SIG-M5 treated with dmso at 0.1 percent for 504 hours (cell line): ENCODE measurements at regions not wholly inside any gene's neighbourhood (a gene's known extent, or its start where the extent isn't known, plus 50 kb on each side); places are given as distances from the start of the nearest gene placed in this dataset.

Experiments used
- DNase-seq: peaks from one replicate; lab custom pipeline; 2025; ENCODE audit not compliant: unreplicated experiment; lab: John Stamatoyannopoulos, UW

- no peak for DNase-seq
These were observed 172.3 kb upstream of the IER5L start for GRCh38 chr9:129350143-129350935.

DNA sequence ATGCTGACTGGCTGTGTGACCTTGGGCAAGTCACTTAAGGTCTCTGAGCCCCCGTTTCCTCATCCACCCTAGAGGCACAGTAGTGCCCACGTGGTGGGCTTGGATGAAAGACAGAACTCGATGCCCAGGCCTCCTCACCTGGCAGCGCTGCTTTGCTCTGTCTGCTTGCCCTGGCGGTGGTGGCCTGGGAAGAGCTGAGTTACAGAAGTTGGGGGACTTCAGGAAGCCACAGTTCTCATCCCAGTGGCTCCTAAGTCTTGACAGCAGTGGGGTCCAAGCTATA is 171.5 kb upstream of the IER5L start:
- DNase-seq: no peak

DNA sequence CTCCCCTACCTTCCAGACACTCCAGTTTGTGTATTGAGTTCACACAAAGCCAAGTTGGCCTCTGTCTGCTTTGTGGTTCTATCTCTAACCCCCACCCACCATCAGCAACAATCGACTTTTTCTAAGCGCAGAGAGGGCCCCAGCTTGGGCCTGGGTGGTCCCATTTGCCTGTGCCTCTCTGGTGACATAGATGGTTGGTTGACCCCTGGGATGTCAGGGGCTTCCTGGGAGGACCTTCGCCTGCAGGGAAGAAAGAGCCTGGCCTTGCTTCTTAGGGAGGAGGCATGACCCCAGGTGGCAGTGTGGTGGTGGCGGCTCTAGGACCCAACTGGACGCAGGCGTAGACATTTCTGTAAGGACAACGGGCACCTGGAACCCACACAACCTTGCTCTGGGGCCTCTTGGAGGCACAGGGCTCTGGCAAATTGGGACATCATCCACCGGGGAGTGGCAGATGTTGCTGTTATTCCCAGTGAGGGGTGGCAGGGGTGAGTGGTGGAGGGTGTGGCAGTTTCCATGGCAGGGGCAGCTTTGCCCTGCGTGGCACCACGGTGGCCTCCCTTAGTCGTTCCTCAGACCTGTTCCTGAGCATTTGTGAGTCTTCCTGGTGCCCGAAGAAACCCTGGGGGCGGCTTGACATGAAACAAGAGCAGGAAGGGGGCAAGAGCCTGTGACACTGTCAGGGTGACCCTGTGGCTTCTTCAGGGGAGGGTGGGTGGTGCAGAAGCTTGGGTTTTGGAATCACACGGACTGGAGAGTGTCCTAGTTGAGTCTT is 171.0 kb upstream of the IER5L start:
- no peak for DNase-seq

GRCh38 chr9:129347316-129348120 is 169.5 kb upstream of the IER5L start:
- DNase-seq: peak; percentile 84

GRCh38 chr9:129346046-129346445 is 168.0 kb upstream of the IER5L start:
- no peak for DNase-seq

GRCh38 chr9:129344641-129345495 is 166.8 kb upstream of the IER5L start:
- peak; percentile 70 for DNase-seq

- peak; percentile 78 for DNase-seq
These were observed 165.6 kb upstream of the IER5L start for GRCh38 chr9:129343424-129344375.

DNA sequence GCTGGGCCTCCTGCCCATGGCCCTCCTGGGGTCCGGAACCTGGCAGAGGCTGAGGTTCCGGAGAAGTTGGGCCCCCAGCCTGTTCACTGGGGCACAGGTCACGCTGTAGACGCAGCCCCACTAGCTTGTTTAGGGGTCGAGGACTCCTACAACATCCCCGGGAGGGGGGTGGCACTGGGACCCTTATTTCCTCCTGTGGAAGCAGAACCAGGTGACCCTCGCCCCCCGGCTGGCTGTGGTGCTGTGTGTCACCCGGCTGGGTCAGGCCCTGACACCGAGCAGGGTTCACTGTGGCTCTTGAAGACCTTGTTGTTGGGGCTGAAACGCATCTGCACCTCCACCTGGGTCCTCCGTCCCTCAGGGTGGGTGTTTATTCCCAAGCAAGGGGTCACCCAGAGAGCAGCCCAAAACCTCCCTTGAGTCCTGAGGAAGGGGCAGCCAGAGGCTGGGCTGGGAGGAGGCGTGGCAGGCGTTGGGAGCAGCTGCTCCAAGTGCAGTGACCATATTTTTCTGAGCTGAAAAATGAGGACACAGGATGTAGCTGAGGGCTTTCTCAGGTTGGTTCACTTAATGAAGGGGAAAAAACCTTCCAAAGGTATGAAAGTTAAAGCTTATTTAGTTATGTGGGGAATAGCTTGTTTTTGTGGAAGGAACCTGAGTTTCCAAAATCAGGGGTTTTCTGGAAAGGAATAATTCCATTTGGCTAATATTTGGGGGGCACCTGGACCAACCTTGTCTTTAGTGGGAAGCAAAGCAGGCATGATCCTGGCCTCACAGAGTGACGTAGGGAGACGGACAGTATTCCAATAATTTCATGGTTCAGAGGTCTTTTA is 164.7 kb upstream of the IER5L start:
- DNase-seq: no peak

DNA sequence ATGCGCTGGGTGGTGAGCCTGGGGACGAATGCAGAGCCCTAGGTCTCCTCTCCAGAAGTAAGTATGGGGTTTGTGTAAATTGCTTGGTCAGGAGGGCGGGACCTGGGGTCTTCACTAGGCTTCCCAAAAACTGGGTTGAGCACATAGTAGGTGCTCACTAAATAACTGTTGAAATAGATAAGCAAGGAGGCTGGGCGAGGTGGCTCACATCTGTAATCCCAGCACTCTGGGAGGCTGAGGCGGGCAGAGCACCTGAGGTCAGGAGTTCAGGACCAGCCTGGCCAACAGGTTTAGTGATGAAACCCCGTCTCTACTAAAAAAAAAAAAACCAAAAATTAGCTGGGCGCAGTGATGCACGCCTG is 163.9 kb upstream of the IER5L start:
- no peak for DNase-seq

DNA sequence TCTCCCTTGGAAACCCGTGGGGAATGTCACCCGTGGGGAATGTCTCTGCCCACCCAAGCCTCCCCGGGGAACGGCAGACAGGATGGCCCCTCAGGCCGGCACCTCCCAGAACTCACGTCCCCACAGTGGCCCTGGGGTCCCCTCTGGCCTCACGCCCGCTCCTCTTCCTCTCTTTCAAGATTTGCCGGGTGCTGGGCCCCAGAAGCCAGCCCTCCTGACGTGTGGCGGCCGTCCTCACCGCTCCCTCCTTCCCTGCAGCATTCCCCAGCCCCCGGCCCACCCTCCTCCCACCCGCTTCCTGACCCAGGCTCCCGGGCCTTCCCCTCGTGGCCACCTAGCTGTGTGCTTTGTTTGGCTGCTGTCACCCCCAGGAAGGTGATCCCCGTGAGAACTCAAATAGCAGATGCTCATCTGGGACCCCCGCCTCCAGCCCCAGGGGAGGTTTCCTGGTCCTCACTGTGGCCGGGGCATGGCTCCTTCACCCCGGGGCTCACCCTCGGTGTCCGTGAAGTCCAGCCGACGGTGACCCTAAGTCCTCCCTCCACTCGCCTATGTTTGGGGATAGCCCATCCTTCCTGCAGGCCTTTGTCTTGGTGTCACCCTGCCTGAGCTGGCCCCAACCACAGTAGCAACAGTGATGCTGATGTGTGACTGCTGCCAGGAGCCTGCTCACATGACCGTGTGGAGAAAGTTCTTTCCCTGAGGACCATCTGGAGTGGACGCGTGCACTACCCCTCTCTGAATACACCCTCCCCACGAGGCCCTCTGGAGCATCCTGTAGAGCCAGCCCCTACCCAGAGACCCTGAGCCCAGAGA is 163.3 kb upstream of the IER5L start:
- DNase-seq: no peak

- DNase-seq: no peak
These were observed 162.5 kb upstream of the IER5L start for GRCh38 chr9:129340427-129341170.

DNA sequence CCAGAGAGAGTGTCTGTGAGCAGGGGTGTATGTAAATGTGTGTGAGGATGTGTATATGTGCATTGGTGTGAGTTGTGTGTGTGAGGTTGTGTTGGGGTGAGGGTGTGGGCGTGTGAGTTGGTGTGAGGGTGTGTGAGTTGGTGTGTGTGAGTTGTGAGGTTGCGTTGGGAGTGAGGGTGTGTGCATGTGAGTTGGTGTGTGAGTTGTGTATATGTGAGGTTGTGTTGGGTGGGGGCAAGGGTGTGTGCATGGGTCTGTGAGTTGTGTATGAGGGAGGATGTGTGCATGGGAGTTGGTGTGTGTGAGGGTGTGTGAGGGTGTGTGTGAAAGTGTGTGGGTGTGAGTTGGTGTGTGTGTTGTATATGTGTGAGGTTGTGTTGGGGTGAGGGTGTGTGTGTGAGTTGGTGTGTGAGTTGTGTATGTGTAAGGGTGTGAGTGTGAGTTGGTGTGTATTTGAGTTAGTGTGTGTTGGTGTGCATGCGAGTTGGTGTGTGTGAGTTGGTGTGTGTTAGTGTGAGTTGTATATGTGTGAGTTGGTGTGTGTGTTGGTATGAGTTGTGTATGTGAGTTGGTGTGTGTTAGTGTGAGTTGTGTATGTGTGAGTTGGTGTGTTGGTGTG is 161.6 kb upstream of the IER5L start:
- DNase-seq: no peak

DNA sequence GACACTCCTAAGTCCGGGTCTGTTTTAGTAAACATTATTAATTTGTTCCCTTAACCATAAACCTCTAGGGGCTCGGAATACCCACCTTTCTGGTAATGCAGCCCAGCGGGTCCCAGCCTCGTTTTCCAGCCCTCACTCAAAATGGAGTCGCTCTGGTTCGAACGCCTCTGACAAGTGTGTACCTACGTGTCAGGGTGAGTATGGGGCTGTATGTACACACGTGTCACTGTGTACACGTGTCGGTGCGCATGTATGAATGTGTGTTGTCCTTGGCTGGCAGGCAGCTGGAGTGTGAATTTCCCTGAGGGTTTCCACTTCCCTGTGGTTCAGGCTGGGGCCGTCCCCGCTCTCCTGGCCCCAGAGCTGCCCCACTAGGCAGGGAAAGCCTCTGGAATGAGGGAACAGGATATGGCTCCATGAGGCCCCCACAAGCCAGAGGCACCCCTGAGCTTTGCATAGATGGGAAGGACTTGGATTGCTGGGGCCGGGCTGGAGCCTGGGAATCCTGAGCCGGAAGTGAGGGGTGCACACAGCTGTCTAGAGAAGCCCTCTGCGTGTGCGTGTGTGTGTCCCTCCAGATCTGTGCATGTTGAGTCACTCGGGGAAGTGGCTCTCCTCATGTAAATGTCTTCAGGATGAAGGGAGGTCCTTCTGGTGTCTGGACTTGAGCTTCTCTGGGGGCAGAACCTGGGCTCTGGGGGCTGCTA is 160.8 kb upstream of the IER5L start:
- DNase-seq: no peak

- DNase-seq: no peak
These were observed 159.5 kb upstream of the IER5L start for GRCh38 chr9:129337336-129338140.

DNA sequence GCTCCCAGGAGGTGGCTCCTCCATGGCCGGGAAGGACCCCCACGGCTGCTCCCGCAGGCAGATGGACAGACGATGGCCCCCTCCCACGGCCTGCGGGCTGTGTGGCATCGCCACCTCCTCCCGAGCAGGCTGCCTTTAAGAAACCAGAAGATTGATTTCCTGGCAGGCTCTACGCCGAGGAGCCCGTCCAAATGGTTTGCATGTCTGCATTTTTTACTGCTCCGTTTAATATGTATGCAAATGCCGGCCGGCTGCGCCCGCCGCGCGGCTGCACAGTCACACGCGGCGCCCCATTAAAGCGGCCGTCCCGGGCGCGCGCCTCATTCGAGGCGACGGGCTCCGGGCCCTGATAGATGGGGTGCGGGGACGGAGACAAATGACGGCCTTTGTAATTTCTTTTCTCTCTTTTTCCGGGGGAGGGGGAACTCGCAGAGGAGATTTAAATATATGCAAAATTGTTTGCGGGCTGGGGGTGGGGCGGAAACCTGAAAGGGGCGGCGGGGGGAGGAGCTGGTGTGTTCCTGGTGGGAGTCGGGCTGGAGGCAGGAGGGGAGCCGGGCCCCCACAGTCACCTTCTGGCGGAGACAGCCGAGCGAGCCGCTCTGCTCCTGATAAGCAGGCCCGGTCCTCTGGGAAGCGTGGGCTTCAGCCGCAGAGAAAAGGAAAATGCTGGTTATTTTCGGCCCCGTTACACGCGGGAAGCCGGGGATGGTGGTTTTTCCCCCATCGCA is 158.7 kb upstream of the IER5L start:
- DNase-seq: no peak
